Right lung (tissue), 2 donors: ENCODE measurements at regions not wholly inside any gene's neighbourhood (a gene's known extent, or its start where the extent isn't known, plus 50 kb on each side); places are given as distances from the start of the nearest gene placed in this dataset.

Source experiments
- DNase-seq, 2 donors: peaks; one replicate each; pipeline ENCODE4 v3.0.0-alpha.2; 2013

GRCh38 chr18:78526923-78527711 lies 452.5 kb upstream of the SALL3 start:
- DNase-seq = no peak

GRCh38 chr18:78527984-78528383 lies 451.6 kb upstream of the SALL3 start:
- DNase-seq = no peak

- no peak for DNase-seq
Measured at GRCh38 chr18:78528411-78529258, 451.0 kb upstream of the SALL3 start.

- DNase-seq = no peak
Measured at GRCh38 chr18:78531637-78532036, 448.0 kb upstream of the SALL3 start.

GRCh38 chr18:78538669-78539440 lies 440.8 kb upstream of the SALL3 start:
- DNase-seq = no peak

- DNase-seq = no peak
Measured at GRCh38 chr18:78540636-78541529, 438.7 kb upstream of the SALL3 start.

DNA sequence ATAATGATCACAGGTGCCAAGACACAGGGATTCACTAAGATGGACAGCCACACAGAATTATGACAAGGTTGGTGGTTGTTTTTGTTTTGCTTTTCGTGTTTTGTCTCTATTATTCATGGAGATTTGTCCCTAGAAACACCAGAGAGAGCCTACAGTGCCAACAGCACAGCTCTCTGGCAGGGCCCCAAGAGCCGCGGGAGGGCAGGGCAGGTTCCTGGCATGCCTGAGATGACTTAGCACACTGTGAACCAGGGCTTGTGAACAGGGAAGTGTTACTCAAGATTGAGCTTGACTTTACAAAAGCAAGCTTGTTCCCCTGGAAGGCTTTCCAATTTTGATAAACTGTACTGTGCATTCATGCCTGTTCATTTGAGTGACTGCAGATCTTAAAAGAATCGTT lies 437.4 kb upstream of the SALL3 start:
- peak; percentile 35 to 36 for DNase-seq

DNA sequence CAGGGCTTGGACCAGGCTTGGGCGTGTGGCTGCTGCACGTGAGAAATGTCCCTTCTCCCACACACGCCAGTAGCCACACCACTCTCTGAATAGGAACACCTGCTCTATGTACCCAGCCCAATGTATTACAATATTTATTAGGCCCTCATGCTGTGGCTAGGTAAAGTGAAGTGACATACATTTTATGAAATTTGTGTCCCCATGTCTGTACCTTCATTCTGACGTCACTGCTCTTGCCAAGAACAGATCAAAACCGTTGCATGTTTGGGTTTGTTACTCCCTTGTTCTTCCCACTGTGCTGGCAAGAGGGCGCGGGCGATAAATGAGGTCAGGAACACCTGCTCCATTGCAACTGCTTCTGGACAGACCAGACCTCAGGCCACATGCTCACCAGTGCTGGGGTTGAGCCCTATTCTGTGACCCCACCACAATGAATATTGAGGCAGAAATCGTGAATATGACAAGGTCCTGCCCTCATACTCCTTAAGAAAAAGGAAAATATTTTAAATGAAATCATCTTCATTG lies 436.4 kb upstream of the SALL3 start:
- DNase-seq = no peak

- no peak for DNase-seq
Measured at GRCh38 chr18:78546281-78546680, 433.3 kb upstream of the SALL3 start.

DNA sequence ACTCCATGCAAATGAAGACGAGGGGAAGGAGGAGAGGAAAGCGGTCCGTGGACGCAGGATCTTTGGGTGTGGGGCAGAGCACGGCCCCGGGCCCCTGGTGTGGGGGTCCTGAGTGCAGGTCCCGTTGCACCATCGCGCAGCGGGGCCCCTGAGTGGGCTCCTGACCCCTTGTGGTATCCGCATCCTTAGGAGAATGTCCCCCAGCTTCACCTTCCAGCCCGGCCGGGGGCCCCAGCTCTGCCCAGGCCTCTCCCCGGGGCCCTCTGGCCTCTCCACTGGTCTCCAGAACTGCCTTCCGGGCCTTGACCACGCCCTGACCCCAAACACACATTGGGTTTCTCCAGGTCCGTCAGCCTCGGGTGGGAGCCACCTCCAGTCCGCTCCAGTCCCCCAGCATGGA lies 431.8 kb upstream of the SALL3 start:
- DNase-seq = no peak

DNA sequence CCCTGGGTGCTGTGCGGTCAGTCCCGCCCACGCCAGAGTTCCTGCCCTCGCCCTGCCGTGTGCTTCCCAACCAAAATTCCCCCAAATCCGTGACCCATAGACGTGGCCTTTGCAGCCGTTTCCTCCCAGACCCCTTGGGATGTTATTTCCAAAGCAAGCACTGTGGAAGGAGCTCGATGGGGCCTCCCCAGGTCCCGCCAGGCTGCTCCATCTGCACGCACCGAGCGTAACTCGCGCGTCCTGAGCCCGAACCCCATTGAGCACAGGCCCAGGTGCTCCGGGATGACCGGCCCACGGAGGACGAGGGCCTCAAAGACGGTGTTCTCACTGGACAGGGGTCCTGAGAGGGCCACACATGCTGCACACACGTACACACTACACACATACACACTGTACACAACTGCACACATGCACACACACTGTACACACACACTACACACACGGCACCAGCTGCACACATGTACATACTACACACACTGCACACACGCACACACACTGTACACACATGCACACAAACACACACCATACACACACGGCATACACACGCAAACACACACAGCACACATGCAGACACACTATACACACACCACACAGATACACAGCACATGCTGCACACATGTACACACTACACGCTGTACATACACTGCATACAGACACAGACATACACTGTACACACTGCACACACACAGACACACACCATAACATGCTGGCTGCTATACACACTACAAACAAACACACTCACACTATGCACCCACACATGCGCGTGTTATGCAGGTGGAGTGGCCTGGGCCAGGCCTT lies 431.2 kb upstream of the SALL3 start:
- DNase-seq = no peak

- DNase-seq = no peak
Measured at GRCh38 chr18:78549971-78550370, 429.6 kb upstream of the SALL3 start.

DNA sequence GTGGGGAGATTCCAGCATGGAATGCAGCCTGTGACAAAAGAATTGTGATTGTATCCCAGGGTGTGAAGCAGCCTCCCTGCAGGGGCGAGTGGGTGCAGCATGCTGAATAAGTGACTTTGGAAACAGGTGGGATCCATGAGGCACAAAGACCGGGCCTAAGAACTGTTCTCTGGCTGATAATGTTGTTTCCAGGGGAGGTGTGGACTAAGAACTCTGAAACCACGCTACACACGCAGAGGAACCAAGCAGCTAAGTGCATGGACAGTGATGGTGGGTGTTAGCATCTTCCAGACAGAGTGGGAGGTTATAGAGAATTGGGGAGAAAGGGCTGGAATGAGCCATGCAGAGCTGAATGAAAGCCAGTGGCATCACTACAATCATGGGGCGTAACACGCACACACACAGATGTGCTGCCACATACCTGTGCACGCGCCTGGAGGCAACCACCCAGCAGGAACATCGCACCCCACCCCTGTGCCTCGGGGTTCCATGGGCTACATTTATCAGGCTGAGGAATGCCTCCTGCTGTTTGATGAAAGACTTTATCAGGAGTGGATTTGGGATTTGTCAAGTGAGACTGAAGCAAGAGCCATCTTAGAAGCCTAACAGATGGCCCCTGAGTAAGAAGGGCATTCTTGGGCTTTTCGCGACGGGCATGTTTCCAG lies 424.5 kb upstream of the SALL3 start:
- no peak for DNase-seq

DNA sequence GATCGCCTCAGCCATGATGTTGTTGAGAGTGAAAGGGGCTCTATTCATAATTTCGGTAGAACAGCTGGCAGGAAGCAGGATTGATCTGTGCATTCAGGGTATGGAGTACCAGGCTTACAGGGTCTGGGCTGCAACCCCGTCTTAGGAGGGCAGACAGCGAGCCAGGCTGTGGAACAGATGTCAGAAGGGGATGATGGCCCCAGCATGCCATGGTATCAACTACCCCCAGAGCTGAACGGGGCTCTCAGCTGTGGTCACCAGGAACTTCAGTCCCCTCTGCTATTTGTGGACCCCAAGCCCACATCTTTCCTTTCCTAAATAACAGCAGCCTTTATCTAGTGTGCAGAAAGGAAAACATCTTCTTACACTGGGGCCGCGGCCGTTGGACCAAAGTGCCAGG lies 422.2 kb upstream of the SALL3 start:
- no peak for DNase-seq

DNA sequence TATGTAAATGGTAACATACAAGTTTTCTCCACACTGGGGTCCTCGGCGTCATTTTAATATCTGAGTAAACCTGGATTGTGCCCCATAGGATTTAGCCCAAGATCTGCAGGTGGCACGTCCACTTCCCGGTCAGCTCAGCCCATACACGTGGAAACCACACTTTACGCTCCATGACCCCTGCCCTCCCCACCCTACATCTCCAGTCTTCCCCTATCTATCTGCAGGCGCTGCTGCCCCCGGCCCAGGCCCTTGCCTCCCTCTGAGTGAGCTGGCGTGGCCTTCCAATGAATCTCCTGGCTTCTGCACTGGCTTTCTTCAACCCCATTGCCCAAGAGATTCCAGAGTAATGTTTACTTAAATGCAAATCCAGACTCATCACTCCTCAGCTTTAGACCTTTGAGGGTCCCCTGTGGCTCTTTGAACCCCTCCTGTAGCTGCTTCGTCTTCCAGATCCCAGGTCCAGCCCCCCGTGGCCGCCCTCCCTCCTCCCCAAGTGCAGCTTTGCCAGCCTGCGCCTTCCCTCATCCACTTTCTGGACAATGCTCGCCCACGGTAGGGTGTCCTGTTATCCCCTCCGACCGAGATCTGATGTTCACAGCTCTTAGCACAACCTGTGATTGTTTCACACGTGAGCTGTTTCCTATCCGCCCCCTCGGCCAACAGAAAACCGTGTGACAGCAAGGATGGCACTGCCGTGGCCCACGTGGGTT lies 421.4 kb upstream of the SALL3 start:
- no peak for DNase-seq

- DNase-seq = no peak
Measured at GRCh38 chr18:78558948-78559347, 420.7 kb upstream of the SALL3 start.

GRCh38 chr18:78559584-78559983 lies 420.0 kb upstream of the SALL3 start:
- DNase-seq = no peak

GRCh38 chr18:78561757-78562510 lies 417.7 kb upstream of the SALL3 start:
- DNase-seq = no peak
